RWPE2 (cell line): ENCODE measurements at regions not wholly inside any gene's neighbourhood (a gene's known extent, or its start where the extent isn't known, plus 50 kb on each side); places are given as distances from the start of the nearest gene placed in this dataset.

ENCODE experiments used
- ATAC-seq: fragments of 200-7000 bp; cut with Tn5 transposase; 3 replicates; pipeline ENCODE4 v1.9.1; 2021; ENCODE audit warnings: low read depth
- DNase-seq: peaks from one replicate; pipeline ENCODE4 v3.0.0-alpha.2; 2020; ENCODE audit warnings: low spot score
- H3K27ac ChIP-seq: fragments of 450-650 bp; 2 replicates; pipeline ENCODE4 v1.5.1; 2017; ENCODE audit warnings: mild to moderate bottlenecking; ENCODE audit not compliant: poor library complexity, severe bottlenecking
- H3K27me3 ChIP-seq: fragments of 250-450 bp; sonication (Bioruptor Pico); 2 replicates; pipeline ENCODE4 v1.5.1; 2021; ENCODE audit warnings: mild to moderate bottlenecking, moderate library complexity; ENCODE audit not compliant: insufficient read depth, poor library complexity, severe bottlenecking
- H3K36me3 ChIP-seq: fragments of 250-450 bp; sonication (Bioruptor Pico); 2 replicates; pipeline ENCODE4 v1.5.1; 2020; ENCODE audit warnings: low read depth, mild to moderate bottlenecking, moderate library complexity
- H3K4me1 ChIP-seq: fragments of 250-450 bp; sonication (Bioruptor Pico); 2 replicates; pipeline ENCODE4 v1.5.1; 2021; ENCODE audit warnings: mild to moderate bottlenecking, moderate library complexity; ENCODE audit not compliant: insufficient read depth, poor library complexity, severe bottlenecking
- H3K4me3 ChIP-seq: fragments of 250-450 bp; sonication (Bioruptor Pico); 2 replicates; pipeline ENCODE4 v1.5.1; 2021; ENCODE audit warnings: mild to moderate bottlenecking, moderate library complexity; ENCODE audit not compliant: severe bottlenecking
- H3K9me3 ChIP-seq: fragments of 250-450 bp; sonication (Bioruptor Pico); 2 replicates; pipeline ENCODE4 v1.5.1; 2021; ENCODE audit warnings: mild to moderate bottlenecking, moderate library complexity; ENCODE audit not compliant: severe bottlenecking
- CTCF ChIP-seq: fragments of 450-650 bp; IDR thresholded peaks from one replicate; pipeline ENCODE4 v1.5.1; 2017; ENCODE audit warnings: mild to moderate bottlenecking, moderate library complexity; ENCODE audit not compliant: poor library complexity, severe bottlenecking

GRCh38 chr3:35064761-35065160 lies 574.6 kb upstream of the ARPP21 start:
- Histone ChIP-seq H3K4me3 (no peak overlapping the region), H3K27me3 (no peaks in the 10 kb centered on the region), H3K27ac (no peak overlapping the region), H3K4me1 (no peaks in the 10 kb centered on the region), H3K9me3 (no peaks in the 10 kb centered on the region), H3K36me3 (no peaks in the 10 kb centered on the region)
- ATAC-seq (no peak), DNase-seq (no peak)
- TF ChIP-seq CTCF: no peak

- Histone ChIP-seq H3K27me3 (no peaks in the 10 kb centered on the region), H3K4me3 (no peak overlapping the region), H3K36me3 (no peaks in the 10 kb centered on the region), H3K27ac (no peak overlapping the region), H3K4me1 (no peaks in the 10 kb centered on the region), H3K9me3 (no peaks in the 10 kb centered on the region)
- no peak for TF ChIP-seq CTCF
- no peak for DNase-seq
- no peak for ATAC-seq
Measured at GRCh38 chr3:35065891-35066290, 573.4 kb upstream of the ARPP21 start.

- no peak for ATAC-seq
- H3K4me3 ChIP-seq: no peak overlapping the region
- DNase-seq: no peak
- H3K4me1 ChIP-seq: no peaks in the 10 kb centered on the region
- TF ChIP-seq CTCF: no peak
- H3K9me3 ChIP-seq: no peaks in the 10 kb centered on the region
- no peaks in the 10 kb centered on the region for H3K36me3 ChIP-seq
- H3K27ac ChIP-seq: no peak overlapping the region
- H3K27me3 ChIP-seq: no peaks in the 10 kb centered on the region
Measured at GRCh38 chr3:35067750-35068149, 571.6 kb upstream of the ARPP21 start.

GRCh38 chr3:35070088-35070487 lies 569.2 kb upstream of the ARPP21 start:
- no peaks in the 10 kb centered on the region for H3K27me3 ChIP-seq
- H3K4me1 ChIP-seq: no peaks in the 10 kb centered on the region
- ATAC-seq: no peak
- no peak overlapping the region for H3K27ac ChIP-seq
- no peak for TF ChIP-seq CTCF
- H3K4me3 ChIP-seq: no peak overlapping the region
- no peaks in the 10 kb centered on the region for H3K36me3 ChIP-seq
- H3K9me3 ChIP-seq: no peaks in the 10 kb centered on the region
- no peak for DNase-seq

GRCh38 chr3:35071772-35072171 lies 567.6 kb upstream of the ARPP21 start:
- TF ChIP-seq CTCF: no peak
- H3K27ac ChIP-seq: no peak overlapping the region
- H3K36me3 ChIP-seq: no peaks in the 10 kb centered on the region
- no peak overlapping the region for H3K4me3 ChIP-seq
- no peaks in the 10 kb centered on the region for H3K27me3 ChIP-seq
- H3K9me3 ChIP-seq: no peaks in the 10 kb centered on the region
- H3K4me1 ChIP-seq: no peaks in the 10 kb centered on the region
- DNase-seq (no peak), ATAC-seq (no peak)
